GM10266 (cell line): ENCODE measurements at regions not wholly inside any gene's neighbourhood (a gene's known extent, or its start where the extent isn't known, plus 50 kb on each side); places are given as distances from the start of the nearest gene placed in this dataset.
"Not testable (repeated sequence)": the region's sequence is repeated elsewhere in the genome, so short reads cannot be mapped to it uniquely, and the experiment has no call there.

Experiments
- DNase-seq: peaks from one replicate; pipeline ENCODE4 v3.0.0; 2012; ENCODE audit errors: extremely low spot score
- TF ChIP-seq, protein P1 (sequence below): IDR thresholded peaks from 2 replicates; pipeline ENCODE4 v1.5.1; 2012; ENCODE audit warnings: mild to moderate bottlenecking, low read depth; ENCODE audit not compliant: control insufficient read depth, insufficient read depth; ENCODE audit errors: missing control alignments

GRCh38 chr13:50387051-50387581 lies 371.9 kb downstream of the KCNRG start:
- TF ChIP-seq, protein P1, sequence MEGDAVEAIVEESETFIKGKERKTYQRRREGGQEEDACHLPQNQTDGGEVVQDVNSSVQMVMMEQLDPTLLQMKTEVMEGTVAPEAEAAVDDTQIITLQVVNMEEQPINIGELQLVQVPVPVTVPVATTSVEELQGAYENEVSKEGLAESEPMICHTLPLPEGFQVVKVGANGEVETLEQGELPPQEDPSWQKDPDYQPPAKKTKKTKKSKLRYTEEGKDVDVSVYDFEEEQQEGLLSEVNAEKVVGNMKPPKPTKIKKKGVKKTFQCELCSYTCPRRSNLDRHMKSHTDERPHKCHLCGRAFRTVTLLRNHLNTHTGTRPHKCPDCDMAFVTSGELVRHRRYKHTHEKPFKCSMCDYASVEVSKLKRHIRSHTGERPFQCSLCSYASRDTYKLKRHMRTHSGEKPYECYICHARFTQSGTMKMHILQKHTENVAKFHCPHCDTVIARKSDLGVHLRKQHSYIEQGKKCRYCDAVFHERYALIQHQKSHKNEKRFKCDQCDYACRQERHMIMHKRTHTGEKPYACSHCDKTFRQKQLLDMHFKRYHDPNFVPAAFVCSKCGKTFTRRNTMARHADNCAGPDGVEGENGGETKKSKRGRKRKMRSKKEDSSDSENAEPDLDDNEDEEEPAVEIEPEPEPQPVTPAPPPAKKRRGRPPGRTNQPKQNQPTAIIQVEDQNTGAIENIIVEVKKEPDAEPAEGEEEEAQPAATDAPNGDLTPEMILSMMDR = peak; percentile 40
- peak; percentile 36 for DNase-seq

GRCh38 chr13:50388481-50388880 lies 373.2 kb downstream of the KCNRG start:
- TF ChIP-seq, protein P1 = no peak
- no peak for DNase-seq

DNA sequence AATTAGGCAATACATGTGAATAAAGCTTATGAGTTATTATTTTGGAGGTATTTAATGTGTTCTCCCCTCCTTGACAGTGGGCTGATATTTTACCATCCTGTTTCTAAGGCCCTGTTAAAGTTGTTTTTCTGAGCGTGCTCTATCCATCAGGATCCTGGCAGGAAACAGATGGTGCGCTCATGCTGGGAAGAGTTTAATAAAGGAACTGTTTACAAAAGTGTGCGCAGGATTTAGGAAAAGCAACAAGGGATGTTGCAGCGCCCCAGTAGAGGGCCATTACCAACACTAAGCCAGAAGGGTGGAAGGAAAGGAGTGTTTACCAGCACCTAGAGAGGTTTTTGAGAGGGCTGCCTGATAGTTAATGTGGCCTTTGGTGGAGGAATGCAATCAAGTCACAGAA lies 374.5 kb downstream of the KCNRG start:
- no peak for DNase-seq

GRCh38 chr13:50390503-50391248 lies 375.4 kb downstream of the KCNRG start:
- no peak for DNase-seq

More for the DNA sequence above, 374.5 kb downstream of the KCNRG start:
- TF ChIP-seq, protein P1 = no peak

GRCh38 chr13:50392977-50393376 lies 377.7 kb downstream of the KCNRG start:
- TF ChIP-seq, protein P1 = no peak
- DNase-seq = no peak

More at GRCh38 chr13:50390503-50391248, 375.4 kb downstream of the KCNRG start:
- TF ChIP-seq, protein P1 = no peak

DNA sequence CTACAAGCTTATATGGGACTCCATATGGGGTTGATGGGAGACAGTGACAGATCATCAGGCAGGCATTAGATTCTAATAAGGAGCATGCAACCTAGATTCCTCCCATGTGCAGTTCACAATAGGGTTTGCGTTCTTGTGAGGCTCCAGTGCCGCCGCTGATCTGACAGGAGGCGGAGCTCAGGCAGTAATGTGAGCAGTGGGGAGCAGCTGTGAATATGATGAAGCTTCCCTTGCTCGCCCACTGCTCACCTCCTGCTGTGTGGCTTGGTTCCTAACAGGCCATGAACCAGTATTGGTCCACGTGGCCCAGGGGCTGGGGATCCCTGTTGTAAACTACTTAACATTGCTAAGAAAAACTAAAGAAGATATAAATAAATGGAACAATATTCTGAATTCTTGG lies 378.4 kb downstream of the KCNRG start:
- TF ChIP-seq, protein P1 = no peak
- DNase-seq = no peak

DNA sequence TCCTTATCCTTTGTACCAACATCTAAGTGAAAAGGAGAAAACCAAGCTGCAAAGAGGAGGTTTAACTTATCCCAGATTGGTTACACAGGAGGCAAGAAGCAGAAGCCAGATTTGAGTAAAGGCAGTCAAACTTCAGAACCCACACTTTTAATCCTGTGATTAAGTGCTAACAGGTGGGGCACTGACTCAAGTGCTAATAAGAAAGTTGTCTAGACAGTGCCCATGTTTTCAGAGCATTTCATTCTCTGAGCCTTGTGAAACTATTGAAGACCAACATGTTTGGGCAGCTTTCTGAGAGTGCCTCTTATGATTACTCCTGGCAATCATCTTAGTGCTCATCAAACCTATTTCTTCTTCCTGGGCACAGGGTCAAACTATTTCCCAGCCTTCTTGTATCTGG lies 380.8 kb downstream of the KCNRG start:
- DNase-seq = no peak
- TF ChIP-seq, protein P1 = no peak

DNA sequence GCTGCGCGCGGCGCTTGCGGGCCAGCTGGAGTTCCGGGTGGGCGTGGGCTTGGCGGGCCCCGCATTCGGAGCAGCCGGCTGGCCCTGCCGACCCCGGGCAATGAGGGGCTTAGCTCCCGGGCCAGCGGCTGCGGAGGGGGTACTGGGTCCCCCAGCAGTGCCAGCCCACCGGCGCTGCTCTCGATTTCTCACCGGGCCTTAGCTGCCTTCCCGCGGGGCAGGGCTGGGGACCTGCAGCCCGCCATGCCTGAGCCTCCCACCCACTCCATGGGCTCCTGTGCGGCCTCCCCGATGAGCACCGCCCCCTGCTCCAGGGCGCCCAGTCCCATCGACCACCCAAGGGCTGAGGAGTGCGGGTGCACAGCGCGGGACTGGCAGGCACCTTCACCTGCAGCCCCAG lies 381.4 kb downstream of the KCNRG start:
- DNase-seq = not testable (repeated sequence)
